RWPE2 (cell line): ENCODE measurements at regions not wholly inside any gene's neighbourhood (a gene's known extent, or its start where the extent isn't known, plus 50 kb on each side); places are given as distances from the start of the nearest gene placed in this dataset.

Experiments
- ATAC-seq: fragments of 200-7000 bp; cut with Tn5 transposase; 3 replicates; pipeline ENCODE4 v1.9.1; 2021; ENCODE audit warnings: low read depth
- DNase-seq: peaks from one replicate; pipeline ENCODE4 v3.0.0-alpha.2; 2020; ENCODE audit warnings: low spot score
- H3K27ac ChIP-seq: fragments of 450-650 bp; 2 replicates; pipeline ENCODE4 v1.5.1; 2017; ENCODE audit warnings: mild to moderate bottlenecking; ENCODE audit not compliant: poor library complexity, severe bottlenecking
- H3K27me3 ChIP-seq: fragments of 250-450 bp; sonication (Bioruptor Pico); 2 replicates; pipeline ENCODE4 v1.5.1; 2021; ENCODE audit warnings: mild to moderate bottlenecking, moderate library complexity; ENCODE audit not compliant: insufficient read depth, poor library complexity, severe bottlenecking
- H3K36me3 ChIP-seq: fragments of 250-450 bp; sonication (Bioruptor Pico); 2 replicates; pipeline ENCODE4 v1.5.1; 2020; ENCODE audit warnings: low read depth, mild to moderate bottlenecking, moderate library complexity
- H3K4me1 ChIP-seq: fragments of 250-450 bp; sonication (Bioruptor Pico); 2 replicates; pipeline ENCODE4 v1.5.1; 2021; ENCODE audit warnings: mild to moderate bottlenecking, moderate library complexity; ENCODE audit not compliant: insufficient read depth, poor library complexity, severe bottlenecking
- H3K4me3 ChIP-seq: fragments of 250-450 bp; sonication (Bioruptor Pico); 2 replicates; pipeline ENCODE4 v1.5.1; 2021; ENCODE audit warnings: mild to moderate bottlenecking, moderate library complexity; ENCODE audit not compliant: severe bottlenecking
- H3K9me3 ChIP-seq: fragments of 250-450 bp; sonication (Bioruptor Pico); 2 replicates; pipeline ENCODE4 v1.5.1; 2021; ENCODE audit warnings: mild to moderate bottlenecking, moderate library complexity; ENCODE audit not compliant: severe bottlenecking
- CTCF ChIP-seq: fragments of 450-650 bp; IDR thresholded peaks from one replicate; pipeline ENCODE4 v1.5.1; 2017; ENCODE audit warnings: mild to moderate bottlenecking, moderate library complexity; ENCODE audit not compliant: poor library complexity, severe bottlenecking

GRCh38 chr1:43035821-43036741 lies 77.4 kb upstream of the SLC2A1 start:
- no peaks in the 10 kb centered on the region for H3K27me3 ChIP-seq
- TF ChIP-seq CTCF: no peak
- H3K9me3 ChIP-seq: no peaks in the 10 kb centered on the region
- H3K36me3 ChIP-seq: no peaks in the 10 kb centered on the region
- H3K4me1 ChIP-seq: peaks cover 6% of the 10 kb centered on the region
- DNase-seq (no peak), ATAC-seq (no peak)
- no peak overlapping the region for H3K27ac ChIP-seq
- no peak overlapping the region for H3K4me3 ChIP-seq

GRCh38 chr1:43034778-43035177 lies 76.1 kb upstream of the SLC2A1 start:
- no peak for ATAC-seq
- TF ChIP-seq CTCF: no peak
- Histone ChIP-seq H3K4me3 (no peak overlapping the region), H3K9me3 (no peaks in the 10 kb centered on the region), H3K36me3 (no peaks in the 10 kb centered on the region), H3K27ac (peak overlapping the region; percentile 20), H3K27me3 (no peaks in the 10 kb centered on the region), H3K4me1 (peaks cover 6% of the 10 kb centered on the region)
- DNase-seq: no peak

GRCh38 chr1:43034195-43034658 lies 75.6 kb upstream of the SLC2A1 start:
- H3K4me3 ChIP-seq: no peak overlapping the region
- no peaks in the 10 kb centered on the region for H3K9me3 ChIP-seq
- no peaks in the 10 kb centered on the region for H3K36me3 ChIP-seq
- DNase-seq: no peak
- no peaks in the 10 kb centered on the region for H3K27me3 ChIP-seq
- no peak for TF ChIP-seq CTCF
- H3K4me1 ChIP-seq: peaks cover 6% of the 10 kb centered on the region
- H3K27ac ChIP-seq: peak overlapping the region; percentile 20
- ATAC-seq: peak; percentile 68

- no peaks in the 10 kb centered on the region for H3K36me3 ChIP-seq
- TF ChIP-seq CTCF: no peak
- no peak for ATAC-seq
- H3K27me3 ChIP-seq: no peaks in the 10 kb centered on the region
- H3K27ac ChIP-seq: no peak overlapping the region
- peaks cover 6% of the 10 kb centered on the region for H3K4me1 ChIP-seq
- H3K4me3 ChIP-seq: no peak overlapping the region
- no peaks in the 10 kb centered on the region for H3K9me3 ChIP-seq
- no peak for DNase-seq
Measured at GRCh38 chr1:43031316-43032203, 72.9 kb upstream of the SLC2A1 start.
